Coronary artery (tissue), 2 donors: ENCODE measurements at regions not wholly inside any gene's neighbourhood (a gene's known extent, or its start where the extent isn't known, plus 50 kb on each side); places are given as distances from the start of the nearest gene placed in this dataset.
"Not testable (repeated sequence)": the region's sequence is repeated elsewhere in the genome, so short reads cannot be mapped to it uniquely, and the experiment has no call there.

Experiments used
- DNase-seq: peaks from one replicate; pipeline ENCODE4 v3.0.0-alpha.2; 2017; ENCODE audit warnings: low spot score
- H3K27ac ChIP-seq, 2 donors: fragments of 200-600 bp; sonication (generic); one replicate each; pipeline ENCODE4 v1.5.1; 2016 to 2019
- H3K4me3 ChIP-seq: fragments of 200-600 bp; sonication (generic); 2 replicates; pipeline ENCODE4 v1.5.1; 2016; ENCODE audit warnings: mild to moderate bottlenecking, moderate library complexity
- TF ChIP-seq, protein P1 (sequence below): fragments of 200-600 bp; sonication (generic); IDR thresholded peaks from one replicate; pipeline ENCODE4 v1.5.1; 2019; ENCODE audit warnings: antibody characterized with exemption

DNA sequence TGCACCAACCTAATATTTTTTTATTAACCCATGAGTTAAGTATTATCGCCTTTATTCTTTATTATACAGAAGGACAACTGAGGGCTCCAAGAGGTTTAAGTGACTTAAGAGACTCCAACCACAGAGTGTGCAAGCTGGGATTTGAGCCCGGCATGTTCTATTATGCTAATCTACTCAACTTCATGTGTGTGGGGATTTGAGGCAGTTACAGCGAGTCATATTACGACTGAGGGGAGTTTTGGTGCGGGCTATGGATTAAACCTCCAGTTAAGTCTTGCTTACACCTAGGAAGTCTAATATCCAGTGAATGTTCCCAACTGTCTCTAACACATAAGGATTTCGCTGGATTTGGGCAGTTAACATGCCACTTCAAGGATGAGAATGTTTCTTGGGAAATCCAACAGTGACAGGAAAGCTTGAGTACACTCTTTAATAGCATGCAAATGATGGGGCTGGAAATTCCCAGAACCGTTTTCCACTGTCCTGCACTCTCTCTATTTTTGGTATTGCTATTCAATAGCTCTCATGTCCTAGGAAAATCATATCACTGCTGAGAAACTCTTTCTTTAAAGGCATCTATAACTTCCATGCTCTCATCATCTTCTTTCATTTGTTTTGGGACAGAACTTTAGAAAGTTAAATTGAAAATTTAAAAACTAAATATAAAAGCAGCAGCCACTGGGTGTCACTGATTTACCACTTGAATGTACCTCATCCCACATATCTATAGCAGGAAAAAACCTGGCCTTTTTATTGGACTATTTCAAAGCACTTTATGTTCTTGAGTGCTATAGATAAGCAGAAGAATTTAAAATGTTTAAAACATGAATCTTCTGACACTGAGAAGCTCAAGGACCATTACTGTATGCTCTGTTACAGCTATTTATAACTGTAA is 165.1 kb upstream of the TTC29 start:
- TF ChIP-seq, protein P1, sequence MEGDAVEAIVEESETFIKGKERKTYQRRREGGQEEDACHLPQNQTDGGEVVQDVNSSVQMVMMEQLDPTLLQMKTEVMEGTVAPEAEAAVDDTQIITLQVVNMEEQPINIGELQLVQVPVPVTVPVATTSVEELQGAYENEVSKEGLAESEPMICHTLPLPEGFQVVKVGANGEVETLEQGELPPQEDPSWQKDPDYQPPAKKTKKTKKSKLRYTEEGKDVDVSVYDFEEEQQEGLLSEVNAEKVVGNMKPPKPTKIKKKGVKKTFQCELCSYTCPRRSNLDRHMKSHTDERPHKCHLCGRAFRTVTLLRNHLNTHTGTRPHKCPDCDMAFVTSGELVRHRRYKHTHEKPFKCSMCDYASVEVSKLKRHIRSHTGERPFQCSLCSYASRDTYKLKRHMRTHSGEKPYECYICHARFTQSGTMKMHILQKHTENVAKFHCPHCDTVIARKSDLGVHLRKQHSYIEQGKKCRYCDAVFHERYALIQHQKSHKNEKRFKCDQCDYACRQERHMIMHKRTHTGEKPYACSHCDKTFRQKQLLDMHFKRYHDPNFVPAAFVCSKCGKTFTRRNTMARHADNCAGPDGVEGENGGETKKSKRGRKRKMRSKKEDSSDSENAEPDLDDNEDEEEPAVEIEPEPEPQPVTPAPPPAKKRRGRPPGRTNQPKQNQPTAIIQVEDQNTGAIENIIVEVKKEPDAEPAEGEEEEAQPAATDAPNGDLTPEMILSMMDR = no peak
- DNase-seq = no peak
- no peak overlapping the region for H3K27ac ChIP-seq
- no peak overlapping the region for H3K4me3 ChIP-seq

DNA sequence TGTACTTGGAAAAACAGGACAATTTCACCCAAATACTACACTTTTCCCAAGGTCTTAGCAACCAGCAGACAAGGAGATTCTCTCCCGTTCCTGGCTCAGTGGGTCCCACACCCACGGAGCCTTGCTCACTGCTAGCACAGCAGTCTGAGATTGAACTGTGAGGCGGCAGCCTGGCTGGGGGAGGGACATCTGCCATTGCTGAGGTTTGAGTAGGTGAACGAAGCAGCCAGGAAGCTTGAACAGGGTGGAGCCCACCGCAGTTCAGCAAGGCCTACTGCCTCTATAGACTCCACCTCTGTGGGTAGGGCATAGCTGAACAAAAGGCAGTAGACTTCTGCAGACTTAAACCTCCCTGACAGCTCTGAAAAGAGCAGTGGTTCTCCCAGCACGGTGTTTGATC is 166.5 kb upstream of the TTC29 start:
- H3K27ac ChIP-seq, DNase-seq, H3K4me3 ChIP-seq: not testable (repeated sequence)

DNA sequence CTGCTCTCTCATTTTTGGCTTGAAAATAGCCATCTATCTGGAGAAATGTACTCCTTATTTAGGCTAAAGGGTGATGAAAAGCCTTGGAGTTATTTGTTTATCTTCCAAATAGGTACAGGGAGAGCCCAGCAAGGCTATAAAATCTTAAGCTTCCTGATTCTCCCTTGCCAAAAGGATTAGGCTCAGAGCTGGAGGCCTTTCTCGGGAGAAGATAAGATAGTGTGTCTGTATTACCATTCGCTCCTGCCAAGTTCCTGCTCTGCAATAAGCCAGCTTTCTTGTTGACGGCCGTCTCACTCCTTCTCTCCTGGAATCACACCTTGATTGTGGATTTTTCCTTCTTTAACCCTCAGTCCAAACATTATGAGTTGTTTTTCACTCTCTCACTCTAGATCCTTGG is 171.8 kb upstream of the TTC29 start:
- DNase-seq = no peak
- H3K4me3 ChIP-seq = no peak overlapping the region
- TF ChIP-seq, protein P1 = no peak
- H3K27ac ChIP-seq = peak overlapping the region; percentile 39 to 63

DNA sequence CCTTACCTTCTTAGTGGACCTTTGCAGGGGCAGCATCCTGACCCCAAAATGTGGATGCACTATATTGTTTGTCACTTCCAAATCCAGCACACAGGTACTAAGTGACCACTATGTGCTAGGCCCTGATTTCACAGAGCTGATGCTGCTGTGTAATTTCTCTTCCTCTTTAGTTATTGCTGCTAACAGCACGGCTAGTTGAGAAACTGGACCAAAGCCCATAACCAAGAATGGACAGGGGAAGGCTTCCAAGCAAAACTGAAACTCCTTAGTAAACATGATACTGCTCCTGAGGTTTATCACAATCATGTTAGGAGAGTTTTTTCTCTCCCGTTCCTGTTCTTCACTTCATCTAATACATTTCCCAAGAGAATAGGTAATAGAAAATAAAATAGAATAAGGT is 172.9 kb upstream of the TTC29 start:
- Histone ChIP-seq H3K27ac (peak overlapping the region; percentile 40 to 63), H3K4me3 (no peak overlapping the region)
- DNase-seq = no peak
- TF ChIP-seq, protein P1 = no peak

DNA sequence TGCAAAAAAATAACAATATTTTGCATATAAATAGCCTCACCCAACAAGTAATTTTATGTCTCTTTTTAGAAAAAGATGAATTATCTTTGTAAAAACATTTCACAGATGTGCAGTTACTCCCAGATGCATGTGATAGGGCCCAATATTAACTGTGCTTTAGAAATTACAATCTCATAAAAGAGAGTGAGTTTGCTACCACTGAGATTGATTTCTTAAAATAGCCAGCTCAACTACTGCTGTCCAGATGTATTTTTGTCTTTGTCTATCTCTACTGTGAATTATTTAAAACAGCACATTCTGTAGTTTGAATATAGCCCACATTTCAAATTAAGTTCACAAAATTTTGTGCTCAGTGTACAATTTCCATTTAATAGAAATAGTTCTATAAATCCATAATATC is 177.0 kb upstream of the TTC29 start:
- Histone ChIP-seq H3K4me3 (no peak overlapping the region), H3K27ac (no peak overlapping the region)
- no peak for DNase-seq
- TF ChIP-seq, protein P1 = no peak

DNA sequence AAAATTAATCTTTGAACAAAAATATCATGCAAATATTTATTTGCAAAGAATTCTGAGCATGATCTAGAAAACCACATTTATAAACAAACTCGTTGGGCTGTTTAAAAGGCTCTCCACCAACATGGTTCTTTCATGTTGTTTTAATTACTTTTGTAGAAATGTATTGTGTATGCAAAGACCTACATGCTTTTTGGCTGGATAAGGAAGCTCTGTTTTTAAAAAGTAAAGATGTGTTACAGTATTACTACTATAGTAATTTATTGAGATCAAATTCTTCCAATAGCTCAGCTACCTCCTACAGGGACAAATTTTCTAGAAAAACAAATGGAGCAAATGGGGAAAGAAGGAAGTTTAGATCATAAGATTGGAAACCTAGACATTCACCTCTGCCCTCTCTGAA is 177.5 kb upstream of the TTC29 start:
- TF ChIP-seq, protein P1 = no peak
- H3K27ac ChIP-seq = no peak overlapping the region
- DNase-seq = no peak
- no peak overlapping the region for H3K4me3 ChIP-seq

DNA sequence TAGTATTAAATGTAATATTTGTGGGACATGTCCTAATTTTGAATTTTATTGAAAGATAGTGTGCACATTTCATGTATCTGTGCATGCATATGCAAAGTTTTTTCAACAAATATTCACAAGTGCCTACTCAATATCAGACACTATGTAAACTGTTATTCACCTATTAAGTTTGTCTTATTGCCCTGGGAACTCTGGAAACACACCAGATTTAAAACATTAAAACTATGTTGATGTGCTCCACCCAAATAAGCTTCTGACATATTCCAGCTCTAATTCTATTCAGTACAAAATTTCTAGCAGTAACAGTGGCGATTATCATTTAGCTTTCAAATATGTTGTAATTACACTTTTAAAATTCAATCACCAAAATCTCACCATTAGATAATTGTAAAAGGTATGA is 183.1 kb upstream of the TTC29 start:
- no peak for DNase-seq
- TF ChIP-seq, protein P1 = no peak
- Histone ChIP-seq H3K4me3 (no peak overlapping the region), H3K27ac (peak overlapping the region; percentile 8 to 13)
